Activated CD8-positive, alpha-beta memory T cell treated with anti-CD3 and anti-CD28 coated beads for 24 hours (primary cell): ENCODE measurements at regions not wholly inside any gene's neighbourhood (a gene's known extent, or its start where the extent isn't known, plus 50 kb on each side); places are given as distances from the start of the nearest gene placed in this dataset.

Experiments used
- DNase-seq: peaks from one replicate; pipeline ENCODE4 v3.0.0-alpha.2; 2020

DNA sequence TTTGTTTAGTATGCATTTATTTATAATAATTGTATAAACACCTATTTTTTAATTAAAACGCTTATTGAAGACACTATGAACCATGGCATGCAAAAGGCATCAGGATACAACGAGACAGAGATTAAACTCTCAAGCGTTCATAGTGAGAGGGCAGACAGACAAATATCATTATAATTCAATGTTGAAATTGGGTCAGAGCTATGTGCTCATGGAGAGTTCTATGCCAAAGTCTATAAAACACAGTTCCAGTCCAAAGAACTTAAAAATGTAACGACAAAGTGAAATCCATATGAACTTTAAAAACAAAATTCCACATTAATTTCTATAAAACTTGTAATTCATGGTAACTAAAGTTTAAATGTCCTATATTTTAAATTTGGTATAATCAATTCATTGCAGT, 724.0 kb downstream of the LTN1 start:
- no peak for DNase-seq

DNA sequence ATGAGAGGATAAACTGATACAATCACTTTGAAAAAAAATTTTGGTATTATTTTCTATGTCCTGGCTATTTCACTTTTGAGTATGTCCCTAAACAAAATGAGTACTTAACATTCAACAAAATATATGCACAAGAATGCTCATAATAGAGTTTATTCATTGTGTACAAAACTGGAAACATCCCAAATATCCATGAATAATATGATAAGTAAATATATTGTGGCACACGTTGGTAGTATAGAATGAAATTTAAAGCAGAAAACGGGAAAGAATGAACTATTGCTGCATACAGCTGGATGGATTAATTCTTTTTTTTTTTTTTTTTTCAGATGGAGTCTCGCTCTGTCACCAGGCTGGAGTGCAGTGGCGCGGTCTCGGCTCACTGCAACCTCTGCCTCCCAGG, 725.2 kb downstream of the LTN1 start:
- no peak for DNase-seq

DNA sequence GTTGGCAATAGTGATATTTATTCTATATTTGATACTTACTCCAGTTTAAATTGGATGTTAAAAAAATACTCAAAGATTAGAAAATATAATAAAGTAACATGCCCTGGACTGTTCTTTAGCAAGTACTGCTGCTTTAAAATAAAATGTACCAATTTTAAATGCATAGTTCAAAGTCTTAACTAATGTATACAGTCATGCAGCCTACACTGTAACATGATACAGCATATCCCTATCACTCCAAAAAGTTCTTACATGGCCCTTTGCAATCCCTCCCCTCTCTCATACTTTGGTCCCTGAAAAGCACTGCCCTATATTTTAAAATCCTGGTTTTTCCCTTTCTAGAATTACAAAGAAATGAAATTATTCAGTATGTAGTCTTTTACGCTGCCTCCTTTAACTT, 726.6 kb downstream of the LTN1 start:
- no peak for DNase-seq

DNA sequence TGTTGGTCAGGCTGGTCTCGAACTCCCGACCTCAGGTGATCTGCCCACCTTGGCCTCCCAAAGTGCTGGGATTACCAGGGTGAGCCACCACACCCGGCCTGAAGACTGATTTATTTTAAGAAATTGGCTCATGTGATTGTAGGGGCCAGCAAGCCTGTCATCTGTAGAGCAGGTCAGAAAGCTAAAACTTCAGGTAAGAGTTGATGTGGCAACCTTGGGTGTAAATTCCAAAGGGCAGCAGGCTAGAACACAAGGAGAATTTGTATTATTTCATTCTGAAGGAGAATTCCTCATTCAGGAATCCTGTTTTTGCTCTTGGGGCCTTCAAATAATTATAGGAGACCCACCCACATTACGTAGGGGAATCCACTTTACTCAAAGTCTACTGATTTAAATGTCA, 728.7 kb downstream of the LTN1 start:
- DNase-seq = no peak

DNA sequence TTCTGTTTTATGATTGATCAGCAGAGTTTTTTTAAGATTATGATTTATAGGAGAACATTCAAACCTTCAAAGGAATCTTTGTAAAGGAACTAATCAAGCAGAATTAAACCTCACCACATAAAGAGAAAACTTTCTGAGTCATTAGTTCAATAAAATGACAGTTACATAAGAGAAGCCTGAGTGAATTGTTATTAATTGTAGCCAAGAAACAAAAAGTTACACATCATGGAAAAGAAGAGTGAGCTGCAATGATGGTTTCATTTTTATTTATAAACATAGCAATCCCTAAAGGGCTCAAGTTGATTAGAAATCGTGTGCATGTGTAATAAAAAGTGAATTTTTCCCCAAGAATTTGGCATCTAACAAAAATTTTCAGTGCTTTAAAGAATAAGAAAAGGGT, 731.4 kb downstream of the LTN1 start:
- DNase-seq = no peak

DNA sequence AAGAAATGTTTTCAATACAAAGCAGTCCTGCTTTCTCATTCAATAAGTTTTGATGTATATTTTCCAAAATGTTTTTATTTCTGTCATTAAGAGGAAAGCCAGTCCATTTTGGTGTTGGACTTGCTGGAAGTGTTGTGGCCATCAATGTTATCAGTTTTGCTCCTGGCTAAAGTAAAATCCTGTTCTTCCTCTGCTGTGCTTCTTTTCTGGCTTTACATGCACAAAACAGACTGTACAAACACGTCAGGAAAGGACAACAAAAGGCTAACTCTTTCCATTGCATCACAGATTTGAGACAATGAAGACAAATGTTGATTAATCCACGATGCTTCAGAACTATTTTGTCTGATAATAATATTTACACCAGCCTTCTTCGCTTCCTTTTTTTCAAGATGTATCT, 735.4 kb downstream of the LTN1 start:
- no peak for DNase-seq

DNA sequence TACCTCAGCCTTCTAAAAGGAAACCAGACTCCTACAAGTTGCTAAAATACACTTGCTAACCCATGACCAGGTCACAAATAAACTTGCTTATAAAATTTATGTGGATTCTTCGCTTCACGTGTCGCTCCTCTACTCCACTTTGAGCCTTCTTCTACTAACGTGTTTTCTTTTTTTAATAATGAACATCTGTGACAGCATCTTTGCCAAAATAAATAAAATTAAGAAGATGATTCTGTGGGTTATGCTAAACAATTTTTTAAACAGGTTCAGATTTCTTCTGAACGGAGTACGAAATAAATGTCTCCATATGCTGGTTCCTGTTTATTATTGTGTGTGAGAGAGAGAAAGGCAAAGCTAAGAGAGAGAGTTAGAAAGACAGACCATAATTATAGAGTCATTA, 735.8 kb downstream of the LTN1 start:
- DNase-seq = no peak

DNA sequence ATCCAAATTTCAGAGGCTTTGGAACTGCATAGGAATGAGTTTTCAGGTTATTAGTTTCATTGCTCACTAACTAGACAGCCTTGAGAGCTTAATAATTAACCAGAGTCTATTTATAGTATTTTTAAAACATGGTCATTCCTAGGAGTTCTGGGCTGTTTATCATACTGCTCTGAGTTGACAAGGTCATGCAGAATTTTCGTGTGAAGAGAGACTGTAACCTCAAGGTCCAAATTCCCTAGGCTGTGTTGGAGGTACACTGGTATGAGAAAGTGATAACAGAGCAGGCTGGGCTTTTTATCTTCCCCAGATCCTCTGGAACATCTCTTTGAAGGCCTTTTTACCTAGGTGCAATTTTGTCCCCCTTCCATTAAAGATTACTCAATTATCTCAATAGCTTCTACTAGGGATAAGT, 736.3 kb downstream of the LTN1 start:
- no peak for DNase-seq

DNA sequence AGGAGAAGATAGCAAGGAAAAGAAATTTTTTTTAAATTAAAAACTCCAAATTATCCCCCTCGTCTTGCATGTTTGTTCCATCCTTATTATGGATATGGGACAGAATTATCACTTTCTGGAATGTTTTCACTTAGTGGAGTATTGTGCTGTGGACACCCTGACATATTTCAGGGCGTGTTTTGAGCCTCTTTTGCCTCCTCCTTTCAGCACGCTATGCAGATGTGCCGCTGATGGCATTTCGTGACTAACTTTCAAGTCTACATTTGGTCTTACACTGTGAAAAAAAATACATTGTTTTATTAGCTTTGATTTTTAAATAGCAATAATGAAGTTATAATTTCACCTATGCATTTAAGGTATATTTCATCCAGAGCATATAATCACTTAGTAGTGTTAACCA, 738.7 kb downstream of the LTN1 start:
- no peak for DNase-seq

DNA sequence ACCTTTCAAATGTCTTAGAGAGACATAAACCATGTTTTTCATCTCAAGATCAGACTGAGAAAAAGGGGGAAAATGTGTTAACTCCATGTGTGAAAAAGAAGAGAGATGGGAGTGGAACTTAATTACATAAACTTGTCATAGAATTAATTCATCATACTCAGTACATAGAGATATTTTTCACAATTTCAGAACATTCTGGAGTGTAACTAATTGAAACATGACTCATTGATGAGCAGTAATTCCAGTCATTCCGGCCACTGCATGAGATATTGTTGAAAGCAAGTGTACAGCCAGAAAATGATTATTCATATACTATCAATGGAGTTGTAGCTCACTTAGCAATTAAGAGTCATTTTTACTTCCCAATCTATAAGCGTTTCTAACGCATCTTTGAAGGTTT, 739.3 kb downstream of the LTN1 start:
- no peak for DNase-seq

DNA sequence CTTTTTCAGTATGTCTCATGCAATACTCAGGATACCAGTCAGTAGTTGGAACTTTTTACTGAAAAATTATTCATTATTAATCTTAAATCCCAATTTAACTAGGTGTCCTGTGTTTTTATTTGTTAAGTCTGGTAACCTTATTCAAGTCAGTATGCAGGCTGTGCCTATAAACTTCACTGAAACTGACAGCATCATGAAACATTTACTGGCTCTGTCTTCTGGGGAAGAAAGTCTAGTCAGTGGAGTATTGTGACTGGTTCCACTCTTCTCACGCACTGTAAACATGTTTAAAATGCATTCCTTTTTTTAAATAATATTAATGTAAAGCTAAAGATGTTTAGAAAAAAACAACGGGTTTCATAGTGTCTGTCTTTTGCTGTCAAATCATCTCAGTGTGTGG, 739.7 kb downstream of the LTN1 start:
- DNase-seq = no peak

DNA sequence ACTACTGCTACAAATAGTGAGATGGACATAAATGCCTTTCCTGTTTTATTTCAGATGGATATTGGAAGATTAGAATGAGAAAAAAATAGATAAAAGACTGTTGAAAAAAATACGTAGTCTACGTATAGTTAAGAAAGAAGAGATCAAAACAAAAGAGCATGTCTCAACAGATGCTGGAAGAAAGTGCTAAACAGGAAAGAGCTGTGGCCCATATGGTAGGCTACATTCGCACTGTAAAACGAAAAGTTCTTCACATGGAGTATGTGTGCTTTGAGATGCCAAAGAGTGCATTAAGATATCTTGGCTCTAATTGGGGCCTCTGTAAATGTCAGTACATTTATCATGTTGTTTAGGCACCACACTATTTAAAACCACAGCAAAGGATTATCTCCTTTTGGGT, 741.7 kb downstream of the LTN1 start:
- no peak for DNase-seq

DNA sequence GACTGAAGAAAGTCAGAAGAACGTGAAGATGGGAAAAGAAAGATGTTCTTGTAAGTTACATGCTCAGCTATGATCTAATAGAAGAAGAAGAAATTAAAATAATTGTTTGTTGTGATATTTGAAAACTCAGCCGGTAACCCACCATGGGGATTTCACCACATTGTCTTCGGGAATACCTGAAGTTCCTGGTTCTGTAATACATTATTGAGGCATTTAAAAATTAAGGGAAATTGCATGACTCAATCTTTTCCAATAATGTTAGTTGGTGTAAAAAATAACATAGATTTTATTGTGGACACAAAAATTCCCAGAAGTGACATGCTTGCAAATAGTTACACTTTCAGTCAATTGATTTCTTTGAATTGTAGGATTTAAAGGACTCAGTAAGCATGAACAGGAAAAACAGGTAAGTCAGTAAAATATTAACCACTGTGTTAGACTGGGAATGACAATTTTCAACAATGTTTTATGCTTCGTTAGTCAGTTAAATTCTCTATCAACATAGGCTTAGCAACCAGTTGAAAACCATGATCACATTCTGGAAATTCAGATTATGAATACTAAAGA, 745.1 kb downstream of the LTN1 start:
- no peak for DNase-seq

DNA sequence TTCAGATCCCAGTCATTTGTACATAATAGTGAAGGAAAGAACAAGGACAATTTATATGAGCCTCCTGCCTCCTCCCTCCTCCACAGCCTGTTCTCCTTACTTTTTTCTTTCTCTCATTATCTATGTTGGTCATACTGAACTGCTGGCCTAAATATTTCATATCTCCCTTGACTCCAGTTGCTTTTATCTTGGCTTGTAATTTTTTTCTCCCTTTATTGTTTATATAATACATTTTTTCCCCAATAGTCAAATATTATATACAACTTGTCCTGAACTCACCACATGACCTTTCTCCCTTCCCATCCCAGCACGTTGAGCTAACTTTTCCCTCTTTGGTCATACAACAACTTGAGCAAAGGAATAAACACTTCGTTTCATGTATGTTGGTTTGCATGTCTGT, 752.1 kb downstream of the LTN1 start:
- no peak for DNase-seq

DNA sequence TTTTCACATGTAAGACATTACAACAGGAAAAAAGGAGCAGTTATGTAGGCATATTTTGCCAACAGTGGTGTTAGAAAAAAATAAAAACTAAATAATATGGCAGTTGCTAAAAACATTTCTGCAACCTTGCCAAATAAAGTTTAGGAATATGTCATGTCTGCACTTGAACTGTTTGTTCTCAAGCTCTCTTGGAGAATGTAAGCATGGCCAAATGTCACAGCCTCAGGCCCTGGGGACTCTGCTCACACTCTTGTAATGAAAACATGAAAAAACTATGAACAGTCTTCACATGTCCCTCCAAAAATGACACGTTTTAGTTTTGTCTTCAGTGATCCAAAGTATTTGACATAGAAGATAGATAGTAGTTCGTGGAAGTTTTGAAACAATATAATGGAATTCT, 753.3 kb downstream of the LTN1 start:
- DNase-seq = no peak

DNA sequence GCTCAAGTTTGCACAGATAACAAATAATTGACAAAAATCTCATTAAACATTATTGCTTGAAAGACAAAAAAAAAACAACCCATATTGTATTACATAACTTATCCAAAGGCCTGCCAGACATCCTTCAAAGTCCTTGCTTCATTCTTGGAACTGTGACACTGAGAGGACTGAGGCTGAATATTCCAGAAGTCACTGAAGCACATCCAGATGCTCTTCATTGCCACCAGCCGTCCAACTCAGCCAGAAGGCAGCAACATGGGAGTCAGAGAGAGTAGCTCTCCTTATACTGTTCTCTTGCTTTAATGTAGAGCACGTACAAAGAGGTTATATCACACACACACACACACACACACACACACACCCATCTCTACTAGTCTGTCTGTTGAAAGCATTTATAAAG, 755.0 kb downstream of the LTN1 start:
- no peak for DNase-seq

DNA sequence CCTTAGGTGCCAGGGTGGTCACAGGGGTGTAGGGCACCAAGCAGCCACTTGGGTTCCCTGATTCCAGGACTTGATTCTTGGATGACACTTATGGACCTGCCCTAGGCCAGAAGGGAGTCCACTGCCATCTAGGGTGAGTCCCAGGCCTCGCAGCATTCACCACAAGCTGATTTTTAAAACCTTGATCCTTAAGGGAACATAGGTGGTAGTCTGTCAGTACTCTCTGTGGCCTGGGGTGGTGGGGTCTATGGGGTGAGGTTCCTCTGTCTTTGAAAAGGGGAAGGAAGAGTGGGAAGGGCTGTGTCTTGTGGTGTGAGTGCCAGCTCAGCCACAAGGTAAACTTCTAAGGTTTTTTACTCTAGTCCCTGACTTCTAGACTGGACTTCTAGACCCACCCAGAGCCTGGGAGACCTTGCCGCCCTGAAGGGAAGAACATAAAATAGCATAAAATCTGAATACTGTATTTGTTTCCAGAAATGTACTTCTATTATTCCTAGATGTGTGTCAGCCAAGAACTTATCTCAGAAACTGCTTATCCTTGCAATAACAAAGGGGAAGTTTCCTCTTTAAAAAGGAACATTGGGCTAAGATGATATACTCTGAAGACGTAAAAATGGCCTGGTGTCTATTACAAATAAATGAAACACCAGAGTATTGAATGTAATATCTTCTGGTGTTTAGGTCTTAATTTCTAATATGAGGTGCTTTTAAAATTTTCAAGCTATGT, 757.3 kb downstream of the LTN1 start:
- no peak for DNase-seq

DNA sequence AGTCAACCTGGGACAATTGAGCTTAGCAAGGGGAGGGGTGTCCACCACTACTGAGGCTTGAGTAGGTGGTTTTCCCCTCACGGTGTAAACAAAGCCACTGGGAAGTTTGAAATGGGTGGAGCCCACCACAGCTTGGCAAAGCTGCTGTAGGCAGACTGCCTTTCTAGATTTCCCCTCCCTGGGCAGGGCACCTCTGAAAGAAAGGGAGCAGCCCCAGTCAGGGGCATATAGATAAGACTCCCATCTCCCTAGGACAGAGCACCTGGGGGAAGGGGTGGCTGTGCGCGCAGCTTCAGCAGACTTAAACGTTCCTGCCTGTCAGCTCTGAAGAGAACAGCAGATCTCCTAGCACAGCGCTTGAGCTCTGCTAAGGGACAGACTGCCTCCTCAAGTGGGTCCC, 758.4 kb downstream of the LTN1 start:
- no peak for DNase-seq

DNA sequence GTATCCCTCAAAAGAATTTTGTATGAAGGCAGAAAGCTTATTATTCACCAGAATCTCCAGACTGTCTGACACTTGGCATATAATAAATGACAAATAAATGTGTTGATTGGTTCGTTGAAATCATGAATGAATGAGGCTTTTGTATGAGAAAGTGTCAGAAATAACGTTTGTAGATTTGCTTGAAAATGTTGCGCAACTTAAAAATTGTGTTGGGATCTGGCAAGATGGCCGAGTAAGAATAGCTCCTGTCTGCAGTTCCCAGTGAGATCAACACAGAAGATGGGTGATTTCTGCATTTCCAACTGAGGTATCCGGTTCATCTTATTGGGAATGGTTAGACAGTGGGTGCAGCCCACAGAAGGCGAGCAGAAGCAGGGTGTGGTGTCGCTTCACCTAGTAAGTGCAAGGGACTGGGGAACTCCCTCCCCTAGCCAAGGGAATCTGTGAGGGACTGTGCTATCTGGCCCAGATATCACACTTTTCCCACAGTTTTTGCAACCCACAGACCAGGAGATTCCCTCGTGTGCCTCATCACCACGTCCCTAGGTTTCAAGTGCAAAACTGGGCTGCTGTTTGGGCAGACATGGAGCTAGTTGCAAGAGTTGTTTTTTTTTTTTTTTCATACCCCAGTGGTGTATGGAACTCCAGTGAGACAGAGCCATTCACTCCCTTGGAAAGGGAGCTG, 759.0 kb downstream of the LTN1 start:
- no peak for DNase-seq

DNA sequence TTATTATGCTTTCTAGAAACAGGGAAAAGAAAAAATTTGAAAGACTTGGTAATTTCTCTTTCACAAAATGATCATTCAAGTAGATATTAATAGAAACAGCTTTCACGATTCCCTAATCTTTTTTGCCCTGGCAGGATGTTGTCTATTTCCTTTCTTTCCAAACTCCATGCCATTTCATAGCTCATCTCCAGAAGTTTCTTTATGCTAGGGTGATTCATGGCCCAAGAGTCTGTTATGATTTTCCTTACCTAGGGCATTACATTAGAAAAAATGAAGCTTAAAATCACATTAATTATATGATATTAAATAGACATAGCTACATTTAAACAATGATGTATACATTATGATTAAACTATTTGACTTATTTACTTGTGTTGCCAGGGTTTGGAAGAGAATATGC, 762.1 kb downstream of the LTN1 start:
- DNase-seq = no peak

DNA sequence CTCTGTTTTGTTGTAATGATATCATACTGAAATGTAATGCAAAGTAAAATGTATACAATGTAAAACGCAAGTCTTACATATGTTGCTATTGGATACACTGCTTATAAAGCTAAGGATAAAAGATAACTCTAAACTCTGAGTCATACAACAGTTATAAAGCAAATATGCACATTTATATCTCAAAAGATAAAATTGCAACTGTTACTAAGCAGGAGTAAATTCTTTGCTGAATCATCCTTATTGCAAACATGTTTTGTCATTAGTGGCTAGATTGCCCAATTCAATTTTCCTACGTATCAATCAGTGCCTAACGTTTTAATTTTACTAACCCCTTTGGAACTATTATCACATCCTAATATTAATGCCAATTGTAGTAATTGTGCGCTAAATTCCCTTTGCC, 762.9 kb downstream of the LTN1 start:
- no peak for DNase-seq

DNA sequence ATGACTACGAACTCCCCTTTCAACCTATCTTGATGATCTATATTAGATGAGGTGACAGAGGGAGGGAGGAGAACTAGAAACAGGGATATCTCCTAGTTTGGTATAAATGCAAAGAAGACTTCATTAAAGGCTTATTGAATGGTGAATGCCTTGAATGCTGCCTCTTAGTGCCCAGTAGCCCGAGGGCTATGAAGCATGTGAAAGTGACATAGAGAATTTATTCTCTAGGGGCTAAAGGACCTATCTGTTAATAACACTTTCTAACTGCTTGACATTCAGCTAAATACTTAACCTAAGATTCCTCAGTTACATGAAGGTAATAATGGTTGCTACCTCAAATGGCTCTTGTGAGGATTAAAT, 764.1 kb downstream of the LTN1 start:
- DNase-seq = no peak

DNA sequence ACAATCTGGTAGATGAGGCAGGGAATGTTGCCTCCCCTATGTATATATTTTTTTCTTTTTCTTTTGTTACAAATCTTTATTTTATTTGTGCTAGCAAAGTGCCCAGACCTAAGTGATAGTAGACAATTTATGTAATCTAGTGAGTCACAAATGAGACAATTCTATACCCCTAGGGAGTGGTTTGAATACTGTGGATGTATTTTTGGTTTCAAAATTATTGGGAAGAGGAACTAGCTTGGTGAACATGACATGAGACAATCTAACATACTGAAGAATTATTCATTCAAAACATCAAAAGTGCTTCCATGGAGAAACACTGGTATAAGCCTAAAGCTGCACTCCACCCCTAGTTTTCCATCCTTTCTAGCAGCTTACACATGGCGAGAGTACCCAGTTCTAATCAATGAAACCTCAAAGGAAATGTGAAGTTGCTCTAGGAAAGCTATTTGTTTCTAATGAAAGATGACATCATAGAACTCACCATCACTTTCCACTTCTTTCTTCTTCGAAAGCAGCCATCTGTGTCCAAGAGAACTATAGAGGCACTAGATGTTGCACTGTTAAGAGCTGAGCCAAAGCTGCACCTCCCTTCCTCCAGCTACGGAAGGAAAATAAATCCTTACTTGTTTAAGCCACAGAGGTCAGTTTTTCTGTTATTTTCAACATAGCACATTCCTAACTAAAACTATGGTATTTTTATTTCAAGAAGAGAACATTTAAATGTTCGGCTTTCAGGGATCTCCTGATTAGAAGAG, 764.6 kb downstream of the LTN1 start:
- no peak for DNase-seq

DNA sequence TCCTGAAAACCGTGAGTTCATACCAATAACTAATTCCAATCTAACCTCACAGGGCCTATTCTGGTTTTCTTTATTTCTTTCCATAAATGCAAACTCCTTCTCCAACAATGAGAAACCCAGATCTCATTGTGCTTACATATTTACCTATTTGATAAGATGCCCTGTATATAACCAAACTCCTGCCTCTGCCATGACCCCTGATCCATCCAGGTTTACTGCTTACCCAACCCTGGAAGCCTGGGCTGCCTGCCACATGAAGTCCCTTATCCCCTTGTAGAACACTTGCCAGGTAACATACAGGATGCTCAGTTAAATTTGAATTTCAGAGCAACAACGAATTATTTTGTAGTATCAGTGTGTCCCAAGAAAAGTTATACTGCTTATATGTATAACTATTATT, 766.1 kb downstream of the LTN1 start:
- no peak for DNase-seq
